GM21367 (cell line): ENCODE measurements at regions not wholly inside any gene's neighbourhood (a gene's known extent, or its start where the extent isn't known, plus 50 kb on each side); places are given as distances from the start of the nearest gene placed in this dataset.
"Not testable (repeated sequence)": the region's sequence is repeated elsewhere in the genome, so short reads cannot be mapped to it uniquely, and the experiment has no call there.

ENCODE experiments used
- ATAC-seq: cut with Tn5 transposase; IDR thresholded peaks from one replicate; pipeline ENCODE4 v1.9.1; 2021; ENCODE audit not compliant: unreplicated experiment

DNA sequence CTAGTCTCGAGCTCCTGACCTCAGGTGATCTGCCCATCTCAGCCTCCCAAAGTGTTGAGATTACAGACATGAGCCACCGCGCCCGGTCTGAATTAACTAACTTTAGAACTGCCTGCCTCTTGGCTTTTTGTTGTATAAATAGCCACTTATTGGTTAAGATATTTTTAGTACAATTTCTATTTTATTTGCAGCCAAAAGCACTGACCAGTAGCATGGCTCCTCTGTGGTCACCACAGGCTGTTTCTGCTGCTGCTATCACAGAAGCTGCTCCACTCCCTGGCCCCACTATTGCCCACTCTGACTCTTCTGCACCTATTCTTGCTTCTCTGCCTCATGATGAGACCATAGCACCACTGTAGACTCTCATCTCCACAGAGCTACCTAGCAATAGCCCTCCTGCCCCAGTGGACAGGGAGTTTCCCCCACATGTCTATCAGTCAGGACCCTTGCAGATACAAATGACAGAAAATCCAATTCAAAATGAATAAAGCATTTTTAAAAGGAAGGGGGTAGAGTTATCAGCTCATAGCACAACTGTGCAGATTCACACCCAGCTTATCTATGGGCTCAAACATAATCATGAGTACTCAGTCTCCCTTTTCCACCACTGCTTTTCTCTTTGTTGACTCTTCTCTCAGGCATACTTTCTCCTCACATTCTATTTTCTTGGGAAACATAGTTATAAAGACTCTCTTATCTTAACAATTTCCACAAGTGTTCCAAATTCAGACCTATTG is 151.8 kb upstream of the EPB41L4A start:
- ATAC-seq: no peak

GRCh38 chr5:112573441-112573840 is 154.4 kb upstream of the EPB41L4A start:
- no peak for ATAC-seq

DNA sequence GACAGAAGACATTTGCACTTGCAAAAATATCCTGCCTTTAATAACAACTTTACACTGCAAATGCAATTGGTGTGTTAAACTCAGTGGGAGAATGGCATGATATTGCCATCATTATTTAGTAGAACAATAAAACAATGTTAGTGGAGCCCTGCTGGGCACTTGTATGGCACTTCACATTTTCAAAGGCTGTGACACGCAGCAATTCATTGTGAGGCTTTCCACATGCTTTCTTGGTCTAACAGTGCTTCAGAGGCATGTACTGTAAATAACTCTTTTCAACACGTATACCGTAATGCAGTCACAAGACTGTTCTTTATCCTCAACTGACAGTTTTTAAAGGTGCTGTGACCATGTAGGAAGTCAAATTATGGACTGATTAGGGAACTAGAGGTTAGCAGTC is 155.5 kb upstream of the EPB41L4A start:
- no peak for ATAC-seq

- no peak for ATAC-seq
Measured at GRCh38 chr5:112576298-112576925, 157.3 kb upstream of the EPB41L4A start.

GRCh38 chr5:112579599-112580170 is 158.0 kb upstream of the APC start:
- no peak for ATAC-seq

- ATAC-seq: no peak
Measured at GRCh38 chr5:112581811-112582320, 155.8 kb upstream of the APC start.

DNA sequence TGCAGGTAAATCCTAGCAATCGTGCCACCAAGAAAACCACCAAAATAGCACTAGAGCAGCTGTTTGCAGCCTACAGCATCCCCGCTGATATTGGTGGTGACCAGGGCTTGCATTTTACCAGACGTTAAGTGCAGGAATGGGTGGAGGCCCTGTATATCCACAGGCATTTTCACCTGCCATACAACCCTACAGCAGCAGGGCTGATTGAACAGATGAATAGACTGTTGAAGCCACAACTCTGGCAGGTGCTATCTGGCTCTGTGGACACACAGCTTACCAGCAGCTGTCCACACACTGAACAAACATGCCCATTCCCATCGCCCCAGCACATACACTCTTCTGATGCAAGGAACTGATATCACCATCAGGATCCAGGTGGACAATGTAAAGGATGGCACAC is 154.5 kb upstream of the APC start:
- no peak for ATAC-seq

GRCh38 chr5:112584781-112585180 is 152.9 kb upstream of the APC start:
- no peak for ATAC-seq

DNA sequence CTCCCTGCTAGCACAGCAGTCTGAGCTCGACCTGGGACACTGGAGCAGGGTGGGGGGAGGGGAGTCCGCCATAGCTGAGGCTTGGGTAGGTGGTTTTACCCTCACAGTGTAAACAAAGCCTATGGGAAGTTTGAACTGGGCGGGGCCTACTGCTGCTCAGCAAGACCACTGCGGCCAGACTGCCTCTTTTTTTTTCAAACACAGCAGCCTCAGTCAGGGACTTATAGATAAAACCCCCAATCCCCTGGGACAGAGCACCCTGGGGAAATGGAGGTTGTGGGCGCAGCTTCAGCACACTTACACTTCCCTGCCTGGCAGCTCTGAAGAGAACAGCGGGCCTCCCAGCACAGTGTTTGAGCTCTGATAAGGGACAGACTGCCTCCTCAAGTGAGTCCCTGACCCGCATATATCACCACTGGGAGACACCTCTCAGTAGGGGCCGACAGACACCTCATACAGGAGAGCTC is 151.1 kb upstream of the APC start:
- no peak for ATAC-seq

DNA sequence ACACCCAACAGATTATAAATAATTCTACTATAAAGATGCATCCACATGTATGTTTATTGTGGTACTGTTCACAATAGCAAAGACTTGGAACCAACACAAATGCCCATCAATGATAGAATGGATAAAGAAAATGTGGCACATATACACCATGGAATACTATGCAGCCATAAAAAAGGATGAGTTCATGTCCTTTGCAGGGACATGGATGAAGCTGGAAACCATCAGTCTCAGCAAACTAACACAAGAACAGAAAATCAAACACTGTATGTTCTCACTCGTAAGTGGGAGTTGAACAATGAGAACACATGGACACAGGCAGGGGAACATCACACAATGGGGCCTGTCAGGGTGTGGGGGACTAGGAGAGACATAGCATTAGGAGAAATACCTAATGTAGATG is 146.8 kb upstream of the APC start:
- not testable (repeated sequence) for ATAC-seq

- no peak for ATAC-seq
Measured at GRCh38 chr5:112594095-112594850, 143.4 kb upstream of the APC start.

- no peak for ATAC-seq
Measured at GRCh38 chr5:112594941-112595340, 142.7 kb upstream of the APC start.

GRCh38 chr5:112597831-112598230 is 139.9 kb upstream of the APC start:
- no peak for ATAC-seq

- ATAC-seq: not testable (repeated sequence)
Measured at GRCh38 chr5:112600510-112600909, 137.2 kb upstream of the APC start.

GRCh38 chr5:112604732-112605630 is 132.7 kb upstream of the APC start:
- ATAC-seq: peak; percentile 81

- ATAC-seq: no peak
Measured at GRCh38 chr5:112608975-112609374, 128.7 kb upstream of the APC start.

GRCh38 chr5:112612663-112613062 is 125.0 kb upstream of the APC start:
- ATAC-seq: no peak

DNA sequence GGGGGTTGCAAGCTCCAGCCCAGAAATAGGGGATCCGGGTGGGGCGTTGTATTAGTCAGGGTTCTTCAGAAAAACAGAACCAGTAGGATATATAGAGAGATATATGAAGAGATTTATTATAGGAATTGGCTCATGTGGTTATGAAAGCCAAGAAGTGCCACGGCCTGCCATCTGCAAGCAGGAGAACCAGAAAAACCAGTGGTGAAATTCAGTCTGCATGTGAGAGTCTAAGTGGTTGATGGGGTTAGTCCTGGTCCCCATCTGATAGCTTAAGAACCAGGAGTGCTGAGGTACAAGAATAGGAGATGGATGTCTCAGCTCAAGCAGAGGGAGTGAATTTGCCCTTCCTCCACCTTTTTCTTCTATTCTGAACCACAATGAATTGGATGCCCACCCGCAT is 123.4 kb upstream of the APC start:
- ATAC-seq: no peak

- ATAC-seq: no peak
Measured at GRCh38 chr5:112614986-112615385, 122.7 kb upstream of the APC start.

- ATAC-seq: no peak
Measured at GRCh38 chr5:112616812-112617547, 120.7 kb upstream of the APC start.
